Adrenal gland (tissue), 9 donors: ENCODE measurements at regions not wholly inside any gene's neighbourhood (a gene's known extent, or its start where the extent isn't known, plus 50 kb on each side); places are given as distances from the start of the nearest gene placed in this dataset.

Experiments
- DNase-seq, 7 donors: peaks; one replicate each; pipeline ENCODE4 v3.0.0-alpha.2; 2019 to 2020
- H3K27ac ChIP-seq, 5 donors: fragments of 200-600 bp; sonication (generic) in 4 of 5; 1 replicate in 3 of 5; 2 replicates in 2 of 5; pipeline versions ENCODE4 v1.5.1 to v1.8.0; 2016 to 2020; ENCODE audit warnings: mild to moderate bottlenecking in 1 of 5
- H3K27me3 ChIP-seq: fragments of 200-600 bp; 2 replicates; pipeline ENCODE4 v1.8.0; 2021
- H3K36me3 ChIP-seq, 2 donors: fragments of 200-600 bp; replicated peaks in 1 of 2; 1 replicate in 1 of 2; 2 replicates in 1 of 2; pipeline versions ENCODE4 v1.5.1 to v1.8.0; 2018 to 2022
- H3K4me1 ChIP-seq, 2 donors: fragments of 200-600 bp; replicated peaks in 1 of 2; 1 replicate in 1 of 2; 2 replicates in 1 of 2; pipeline versions ENCODE4 v1.5.1 to v1.8.0; 2018 to 2021
- H3K4me3 ChIP-seq, 4 donors: fragments of 200-600 bp; sonication (generic) in 3 of 4; one replicate each; pipeline ENCODE4 v1.5.1; 2016 to 2018
- H3K9me3 ChIP-seq, 3 donors: fragments of 200-600 bp; sonication (generic) in 1 of 3; replicated peaks in 1 of 3; 1 replicate in 2 of 3; 2 replicates in 1 of 3; pipeline versions ENCODE4 v1.5.1 to v1.8.0; 2016 to 2021
- CTCF ChIP-seq, 6 experiments: fragments of 450-650 bp in 4 of 6; fragments of 200-600 bp in 2 of 6; sonication (generic) in 1 of 6; IDR thresholded peaks; 1 replicate in 5 of 6; 2 replicates in 1 of 6; pipeline versions ENCODE4 v1.5.1 to v1.8.0; 2016 to 2021; ENCODE audit warnings: antibody characterized with exemption in 6 of 6, mild to moderate bottlenecking in 2 of 6, moderate library complexity in 1 of 6
- POLR2A ChIP-seq, 2 donors: fragments of 450-650 bp; IDR thresholded peaks; one replicate each; pipeline ENCODE4 v1.6.1; 2017; ENCODE audit warnings: antibody characterized with exemption in 2 of 2, mild to moderate bottlenecking in 2 of 2, moderate library complexity in 1 of 2
- WGBS, 4 donors: extraction: QIAGEN DNeasy Blood & Tissue Kit in 2 of 4; methylation state at CpG; one replicate each; pipeline versions ENCODE4 v1.1.5 to v1.1.7; 2013 to 2017; 5-methylcytosine and 5-hydroxymethylcytosine counted together
- intact Hi-C, 2 donors: fragments of 100-400 bp; cut with DNase I; formaldehyde crosslinking; loops; one replicate each; pipeline versions ENCODE4 v1.14.1 to v1.15.0; 2022 to 2023
- donor health status: healthy with polysubstance abuse.
- donor health status: Bipolar disorder and iron deficiency.
- donor health status: DM: yes; HTN: yes; CAD: no.
- donor health status: DM: no; HTN: no; CAD: no.
- donor health status: DM: no; HTN: no; CAD: no.

- no peaks in the 10 kb centered on the region for H3K4me1 ChIP-seq
Observed at GRCh38 chr11:10927538-10927937, 69.7 kb upstream of the ZBED5 start.

GRCh38 chr11:10926801-10927211 lies 69.0 kb upstream of the ZBED5 start:
- TF ChIP-seq POLR2A (IDR thresholded peaks at IDR 0.05), result no peak
- TF ChIP-seq CTCF (IDR thresholded peaks at IDR 0.05), result no peak
- Histone ChIP-seq H3K9me3 (no peaks in the 10 kb centered on the region), H3K4me3 (no peak overlapping the region), H3K4me1 (no peaks in the 10 kb centered on the region), H3K27me3 (no peaks in the 10 kb centered on the region), H3K36me3 (no peaks in the 10 kb centered on the region), H3K27ac (no peak overlapping the region)
- no peak for DNase-seq
- intact Hi-C loops, result no loop called here

More at GRCh38 chr11:10927538-10927937, 69.7 kb upstream of the ZBED5 start:
- Histone ChIP-seq H3K36me3 (no peaks in the 10 kb centered on the region), H3K4me3 (no peak overlapping the region), H3K27ac (no peak overlapping the region), H3K9me3 (no peaks in the 10 kb centered on the region), H3K27me3 (no peaks in the 10 kb centered on the region)
- TF ChIP-seq POLR2A (IDR thresholded peaks at IDR 0.05) (no peak), CTCF (IDR thresholded peaks at IDR 0.05) (no peak)
- intact Hi-C loops, result no loop called here
- no peak for DNase-seq
- 50 to 81% (median 50%) methylated on average over 1 of the region's 1 CpG for WGBS, 4 donors

- intact Hi-C loops, result no loop called here
- no peak for DNase-seq
- no peaks in the 10 kb centered on the region for H3K9me3 ChIP-seq
- 89 to 97% (median 95%) methylated on average over 6 of the region's 6 CpGs for WGBS, 4 donors
- no peak for TF ChIP-seq CTCF (IDR thresholded peaks at IDR 0.05)
- TF ChIP-seq POLR2A (IDR thresholded peaks at IDR 0.05), result no peak
- H3K27ac ChIP-seq, result no peak overlapping the region
- no peaks in the 10 kb centered on the region for H3K4me1 ChIP-seq
- H3K27me3 ChIP-seq, result no peaks in the 10 kb centered on the region
- H3K36me3 ChIP-seq, result no peaks in the 10 kb centered on the region
- no peak overlapping the region for H3K4me3 ChIP-seq
Observed at GRCh38 chr11:10925149-10925926, 67.5 kb upstream of the ZBED5 start.

- no peak for TF ChIP-seq CTCF (IDR thresholded peaks at IDR 0.05)
- TF ChIP-seq POLR2A (IDR thresholded peaks at IDR 0.05), result no peak
- intact Hi-C loops, result no loop called here
- H3K4me3 ChIP-seq, result no peak overlapping the region
- no peaks in the 10 kb centered on the region for H3K27me3 ChIP-seq
- no peak overlapping the region for H3K27ac ChIP-seq
- no peaks in the 10 kb centered on the region for H3K36me3 ChIP-seq
- no peak for DNase-seq
- no peaks in the 10 kb centered on the region for H3K4me1 ChIP-seq
- no peaks in the 10 kb centered on the region for H3K9me3 ChIP-seq
Observed at GRCh38 chr11:10923882-10924281, 66.0 kb upstream of the ZBED5 start.
